Tibial nerve (tissue), 4 donors: ENCODE measurements at regions not wholly inside any gene's neighbourhood (a gene's known extent, or its start where the extent isn't known, plus 50 kb on each side); places are given as distances from the start of the nearest gene placed in this dataset.
"Not testable (repeated sequence)": the region's sequence is repeated elsewhere in the genome, so short reads cannot be mapped to it uniquely, and the experiment has no call there.

ENCODE experiments used
- DNase-seq, 2 donors: peaks; one replicate each; pipeline ENCODE4 v3.0.0-alpha.2; 2019; ENCODE audit warnings: low spot score in 2 of 2
- H3K27ac ChIP-seq, 4 donors: fragments of 200-600 bp; sonication (generic) in 3 of 4; one replicate each; pipeline ENCODE4 v1.5.1; 2017 to 2019; ENCODE audit warnings: mild to moderate bottlenecking in 1 of 4
- H3K27me3 ChIP-seq, 2 donors: fragments of 200-600 bp; sonication (generic) in 1 of 2; one replicate each; pipeline versions ENCODE4 v1.5.1 to v1.6.0; 2017 to 2019
- H3K36me3 ChIP-seq, 3 donors: fragments of 200-600 bp; sonication (generic); one replicate each; pipeline ENCODE4 v1.5.1; 2018 to 2019
- H3K4me1 ChIP-seq, 4 donors: fragments of 200-600 bp; sonication (generic) in 3 of 4; one replicate each; pipeline ENCODE4 v1.5.1; 2017 to 2019
- H3K4me3 ChIP-seq, 4 donors: fragments of 200-600 bp; sonication (generic) in 3 of 4; one replicate each; pipeline ENCODE4 v1.5.1; 2017 to 2019; ENCODE audit warnings: mild to moderate bottlenecking in 1 of 4, moderate library complexity in 1 of 4
- H3K9me3 ChIP-seq, 4 donors: fragments of 200-600 bp; sonication (generic) in 3 of 4; one replicate each; pipeline ENCODE4 v1.5.1; 2017 to 2019
- EP300 ChIP-seq, 2 donors: sonication (generic); formaldehyde crosslinking; IDR thresholded peaks; one replicate each; pipeline ENCODE4 v1.6.1; 2017; ENCODE audit warnings: antibody characterized with exemption in 2 of 2, mild to moderate bottlenecking in 1 of 2
- POLR2A ChIP-seq, 2 donors: fragments of 450-650 bp; IDR thresholded peaks; one replicate each; pipeline ENCODE4 v1.6.1; 2017; ENCODE audit warnings: antibody characterized with exemption in 2 of 2, mild to moderate bottlenecking in 2 of 2, moderate library complexity in 2 of 2
- WGBS, 2 donors: methylation state at CpG; one replicate each; pipeline ENCODE4 v1.1.5; 2018; 5-methylcytosine and 5-hydroxymethylcytosine counted together
- TF ChIP-seq, protein P1 (sequence below), 5 experiments: fragments of 200-600 bp in 3 of 5; fragments of 450-650 bp in 2 of 5; sonication (generic) in 3 of 5; IDR thresholded peaks; one replicate each; pipeline ENCODE4 v1.5.1; 2016 to 2019; ENCODE audit warnings: antibody characterized with exemption in 5 of 5, mild to moderate bottlenecking in 3 of 5, moderate library complexity in 2 of 5

DNA sequence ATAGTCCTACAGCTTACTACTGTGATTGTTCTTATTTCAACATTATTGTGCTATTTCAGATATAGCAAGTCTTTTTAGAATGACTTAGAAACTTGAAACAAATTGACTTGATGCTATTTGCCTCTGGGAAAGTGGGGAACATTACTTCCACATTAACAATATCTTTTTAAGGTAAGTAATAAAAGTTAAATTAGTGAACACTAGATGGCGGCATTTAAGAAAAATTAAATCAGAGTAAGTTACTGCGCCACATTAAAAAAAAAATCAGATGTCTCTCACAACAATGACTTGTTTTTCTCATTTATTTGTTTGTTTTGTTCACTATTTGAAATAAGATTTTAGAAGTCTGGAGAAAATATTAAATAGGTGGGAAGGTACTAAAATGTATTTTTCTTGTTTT, 1026.9 kb upstream of the SLIT2 start:
- Histone ChIP-seq H3K4me1 (no peaks in the 10 kb centered on the region), H3K27me3 (no peaks in the 10 kb centered on the region), H3K4me3 (no peak overlapping the region), H3K27ac (no peak overlapping the region), H3K9me3 (no peaks in the 10 kb centered on the region), H3K36me3 (no peaks in the 10 kb centered on the region)
- TF ChIP-seq, protein P1, sequence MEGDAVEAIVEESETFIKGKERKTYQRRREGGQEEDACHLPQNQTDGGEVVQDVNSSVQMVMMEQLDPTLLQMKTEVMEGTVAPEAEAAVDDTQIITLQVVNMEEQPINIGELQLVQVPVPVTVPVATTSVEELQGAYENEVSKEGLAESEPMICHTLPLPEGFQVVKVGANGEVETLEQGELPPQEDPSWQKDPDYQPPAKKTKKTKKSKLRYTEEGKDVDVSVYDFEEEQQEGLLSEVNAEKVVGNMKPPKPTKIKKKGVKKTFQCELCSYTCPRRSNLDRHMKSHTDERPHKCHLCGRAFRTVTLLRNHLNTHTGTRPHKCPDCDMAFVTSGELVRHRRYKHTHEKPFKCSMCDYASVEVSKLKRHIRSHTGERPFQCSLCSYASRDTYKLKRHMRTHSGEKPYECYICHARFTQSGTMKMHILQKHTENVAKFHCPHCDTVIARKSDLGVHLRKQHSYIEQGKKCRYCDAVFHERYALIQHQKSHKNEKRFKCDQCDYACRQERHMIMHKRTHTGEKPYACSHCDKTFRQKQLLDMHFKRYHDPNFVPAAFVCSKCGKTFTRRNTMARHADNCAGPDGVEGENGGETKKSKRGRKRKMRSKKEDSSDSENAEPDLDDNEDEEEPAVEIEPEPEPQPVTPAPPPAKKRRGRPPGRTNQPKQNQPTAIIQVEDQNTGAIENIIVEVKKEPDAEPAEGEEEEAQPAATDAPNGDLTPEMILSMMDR (IDR thresholded peaks at IDR 0.05), result peak in 2 of 5 experiments; percentile 37 to 43
- TF ChIP-seq POLR2A (IDR thresholded peaks at IDR 0.05), result no peak
- no peak for TF ChIP-seq EP300 (IDR thresholded peaks at IDR 0.05)
- WGBS, 2 donors, result 20 to 24% methylated on average over 2 of the region's 2 CpGs
- no peak for DNase-seq

DNA sequence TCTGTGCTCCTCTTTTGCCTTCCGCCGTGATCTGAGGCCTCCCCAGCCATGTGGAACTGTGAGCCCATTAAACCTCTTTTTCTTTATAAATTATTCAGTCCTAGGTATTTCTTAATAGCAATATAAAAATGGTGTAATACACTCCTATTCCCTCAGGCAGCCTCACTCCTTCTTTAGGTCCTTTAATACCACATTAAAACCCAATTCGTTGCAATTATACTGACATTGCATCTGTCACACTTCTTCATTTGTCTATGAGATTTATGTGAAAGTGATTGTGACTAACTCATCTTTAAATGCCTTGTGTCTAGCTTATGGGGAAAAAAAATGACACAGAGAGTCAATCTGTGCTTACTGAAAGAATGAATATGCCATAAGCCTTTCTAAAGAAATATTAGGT, 1035.2 kb upstream of the SLIT2 start:
- no peaks in the 10 kb centered on the region for H3K27me3 ChIP-seq
- H3K4me1 ChIP-seq, result no peaks in the 10 kb centered on the region
- H3K27ac ChIP-seq, result no peak overlapping the region
- H3K4me3 ChIP-seq, result no peak overlapping the region
- H3K9me3 ChIP-seq, result no peaks in the 10 kb centered on the region
- H3K36me3 ChIP-seq, result no peaks in the 10 kb centered on the region
- TF ChIP-seq, protein P1 (IDR thresholded peaks at IDR 0.05), result no peak
- TF ChIP-seq POLR2A (IDR thresholded peaks at IDR 0.05) (no peak), EP300 (IDR thresholded peaks at IDR 0.05) (no peak)
- DNase-seq, result no peak
- 90 to 91% methylated on average over 3 of the region's 3 CpGs for WGBS, 2 donors

DNA sequence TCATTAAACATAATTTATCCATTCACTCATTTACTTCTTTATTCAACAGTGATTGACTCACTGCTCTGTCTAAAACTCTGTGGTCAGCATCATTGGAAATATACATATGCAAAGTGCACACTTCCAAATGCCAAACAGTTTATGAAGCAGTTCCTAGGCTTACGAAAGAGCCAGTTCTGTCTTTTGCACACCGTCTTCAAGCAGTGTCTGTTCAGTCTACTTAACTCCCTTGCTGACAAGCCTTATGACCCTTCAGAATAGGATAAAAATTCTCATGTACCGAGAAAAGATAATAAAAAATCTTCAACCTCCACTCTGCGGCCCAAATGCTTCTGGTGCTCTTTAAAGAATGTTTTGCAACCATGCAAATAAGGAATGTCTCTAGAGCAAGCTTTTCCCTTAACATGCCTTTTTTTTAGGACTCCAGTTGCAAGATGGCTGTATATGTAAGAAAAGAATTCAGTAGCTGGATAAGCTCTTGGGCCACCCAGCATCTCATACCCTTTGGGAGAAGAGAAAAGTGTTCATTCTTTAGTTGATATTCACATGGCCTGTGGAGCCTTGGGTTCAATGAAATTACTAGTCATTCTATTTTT, 1037.0 kb upstream of the SLIT2 start:
- Histone ChIP-seq H3K27me3 (no peaks in the 10 kb centered on the region), H3K4me3 (no peak overlapping the region), H3K4me1 (no peaks in the 10 kb centered on the region), H3K36me3 (no peaks in the 10 kb centered on the region), H3K27ac (no peak overlapping the region), H3K9me3 (no peaks in the 10 kb centered on the region)
- TF ChIP-seq POLR2A (IDR thresholded peaks at IDR 0.05), result no peak
- no peak for TF ChIP-seq EP300 (IDR thresholded peaks at IDR 0.05)
- TF ChIP-seq, protein P1 (IDR thresholded peaks at IDR 0.05), result no peak
- WGBS, 2 donors, result 36 to 41% methylated on average over 4 of the region's 4 CpGs
- no peak for DNase-seq

DNA sequence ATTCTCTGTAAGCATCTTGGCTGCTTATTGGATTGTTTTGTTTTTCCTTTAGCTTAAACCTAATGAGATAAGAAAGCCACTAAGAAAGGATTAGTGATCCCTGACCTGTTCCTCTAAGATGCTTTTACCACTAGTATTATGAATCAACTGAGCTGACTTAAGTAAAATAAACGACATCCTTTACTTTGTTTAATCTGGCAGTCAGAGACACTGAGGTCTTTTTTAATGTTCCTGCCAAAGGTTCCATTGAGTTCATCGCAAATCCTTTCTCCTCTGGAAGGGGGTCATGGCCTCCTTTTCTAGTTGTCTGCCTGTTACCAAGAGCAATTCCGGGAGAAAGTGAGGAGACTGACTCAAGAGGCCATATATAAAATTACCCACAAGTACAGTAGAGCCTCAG, 1038.3 kb upstream of the SLIT2 start:
- 18 to 22% methylated on average over 3 of the region's 3 CpGs for WGBS, 2 donors
- Histone ChIP-seq H3K27me3 (no peaks in the 10 kb centered on the region), H3K4me3 (no peak overlapping the region), H3K4me1 (no peaks in the 10 kb centered on the region), H3K9me3 (no peaks in the 10 kb centered on the region), H3K36me3 (no peaks in the 10 kb centered on the region), H3K27ac (no peak overlapping the region)
- DNase-seq, result no peak
- TF ChIP-seq, protein P1 (IDR thresholded peaks at IDR 0.05), result no peak
- no peak for TF ChIP-seq EP300 (IDR thresholded peaks at IDR 0.05)
- TF ChIP-seq POLR2A (IDR thresholded peaks at IDR 0.05), result no peak

DNA sequence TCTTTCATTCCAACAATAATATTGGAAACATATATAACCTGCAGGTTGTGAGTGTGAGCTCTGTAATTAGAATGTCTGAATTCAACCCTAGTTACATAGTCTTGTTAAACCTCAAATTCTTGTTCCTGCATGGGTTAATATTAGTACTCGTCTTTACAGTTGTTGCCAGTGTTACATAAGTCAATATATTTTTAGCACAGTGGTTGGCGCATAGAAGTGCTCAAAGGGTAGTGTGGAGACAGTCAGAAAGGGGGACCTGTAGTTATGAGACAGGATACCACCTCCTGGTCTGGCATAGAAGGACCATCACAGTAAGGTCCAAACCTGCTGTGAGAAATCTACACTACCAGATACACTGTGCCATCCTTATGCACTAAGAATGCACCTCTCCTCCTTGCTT, 1045.9 kb upstream of the SLIT2 start:
- no peaks in the 10 kb centered on the region for H3K4me1 ChIP-seq
- H3K9me3 ChIP-seq, result no peaks in the 10 kb centered on the region
- WGBS, 2 donors, result 71 to 77% methylated on average over 2 of the region's 2 CpGs
- H3K4me3 ChIP-seq, result no peak overlapping the region
- TF ChIP-seq, protein P1 (IDR thresholded peaks at IDR 0.05), result no peak
- TF ChIP-seq POLR2A (IDR thresholded peaks at IDR 0.05) (no peak), EP300 (IDR thresholded peaks at IDR 0.05) (no peak)
- H3K36me3 ChIP-seq, result no peaks in the 10 kb centered on the region
- no peak overlapping the region for H3K27ac ChIP-seq
- no peaks in the 10 kb centered on the region for H3K27me3 ChIP-seq
- no peak for DNase-seq

DNA sequence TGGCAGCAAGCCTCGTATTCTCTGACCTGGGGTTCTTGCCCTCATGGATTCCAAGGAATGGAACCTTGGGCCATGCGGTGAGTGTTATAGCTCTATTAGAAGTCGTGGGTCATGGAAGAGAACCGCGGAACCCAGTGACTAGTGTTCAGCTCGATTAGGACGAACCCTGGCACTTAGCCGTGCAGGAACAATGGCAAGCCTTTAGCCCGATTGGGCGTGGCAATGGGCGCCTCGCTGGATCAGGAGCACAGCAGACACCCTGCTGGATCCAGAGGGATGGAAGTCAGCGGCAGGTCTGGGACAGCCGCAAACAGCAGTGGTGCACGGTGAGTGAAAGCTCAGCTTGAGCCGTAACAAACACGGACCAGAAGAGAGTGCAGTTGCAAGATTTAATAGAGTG, 1053.9 kb upstream of the SLIT2 start:
- not testable (repeated sequence) for H3K9me3 ChIP-seq, H3K36me3 ChIP-seq, H3K27ac ChIP-seq, H3K27me3 ChIP-seq, H3K4me1 ChIP-seq, DNase-seq, H3K4me3 ChIP-seq
- 91 to 93% methylated on average over 17 of the region's 17 CpGs for WGBS, 2 donors
